Femur (tissue), 1 donor: ENCODE measurements at regions not wholly inside any gene's neighbourhood (a gene's known extent, or its start where the extent isn't known, plus 50 kb on each side); places are given as distances from the start of the nearest gene placed in this dataset.
"Not testable (repeated sequence)": the region's sequence is repeated elsewhere in the genome, so short reads cannot be mapped to it uniquely, and the experiment has no call there.

ENCODE experiments used
- DNase-seq: peaks from one replicate; pipeline ENCODE4 v3.0.0-alpha.2; 2017

DNA sequence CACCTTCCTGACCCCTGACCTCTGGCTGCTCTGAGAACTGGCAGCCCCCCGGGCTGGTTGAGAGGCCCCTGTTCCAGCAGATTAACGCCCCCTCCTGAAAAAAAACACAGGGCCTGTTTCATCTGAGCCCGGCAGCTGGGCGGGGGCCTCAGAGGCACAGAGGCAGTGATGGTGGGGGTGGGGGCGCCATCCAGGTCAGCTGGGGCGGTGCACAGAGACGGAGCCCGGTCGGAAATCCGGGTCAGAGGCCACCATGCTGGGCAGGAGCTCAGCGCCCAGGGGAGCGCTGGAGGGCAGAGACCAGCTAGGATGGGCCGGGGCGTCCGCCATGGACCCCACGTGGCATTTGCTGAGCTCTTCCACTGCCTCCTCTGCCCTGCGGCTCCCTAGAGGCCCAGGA, 68.0 kb downstream of the UNCX start:
- DNase-seq, result peak; percentile 9

DNA sequence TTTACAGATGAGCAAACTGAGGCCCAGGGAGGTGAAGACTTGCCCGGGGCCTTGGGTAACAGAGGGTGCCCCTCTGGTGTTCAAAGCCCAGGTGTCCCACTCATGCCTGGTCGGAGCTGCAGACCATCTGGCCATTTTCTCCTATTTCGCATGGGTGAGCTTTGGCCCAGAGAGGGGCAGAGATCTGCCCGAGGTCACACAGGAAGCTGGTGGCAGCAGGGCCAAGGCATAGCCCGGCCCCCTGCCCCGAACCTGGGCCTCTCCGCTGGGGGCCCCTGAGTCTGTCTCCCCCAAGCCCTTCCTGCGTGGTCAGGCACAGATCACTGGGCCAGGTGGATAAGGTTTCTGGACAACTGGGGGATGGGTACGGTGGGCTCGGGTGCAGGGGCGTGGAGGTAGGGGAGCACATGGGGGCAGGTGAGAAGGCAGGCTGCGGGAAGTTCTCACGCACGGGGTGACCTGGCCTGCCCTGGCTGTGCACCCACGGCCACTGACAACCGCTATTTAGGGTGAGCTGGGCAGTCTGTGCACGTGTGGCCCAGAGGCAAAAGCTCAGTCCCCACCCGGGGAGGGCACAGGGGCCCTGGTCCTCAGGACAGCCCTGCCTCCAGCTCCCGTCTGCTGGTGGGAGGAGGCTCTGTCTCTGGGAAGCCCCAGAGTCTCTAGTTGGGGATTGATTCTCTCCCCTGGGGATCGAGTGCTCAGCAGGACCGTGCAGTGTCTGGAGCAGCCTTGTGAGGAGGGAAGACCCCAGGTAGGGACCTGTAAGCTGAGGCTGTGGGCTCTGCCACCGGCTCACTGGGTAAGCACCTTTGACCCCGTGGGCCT, 68.6 kb downstream of the UNCX start:
- DNase-seq, result peak; percentile 12

DNA sequence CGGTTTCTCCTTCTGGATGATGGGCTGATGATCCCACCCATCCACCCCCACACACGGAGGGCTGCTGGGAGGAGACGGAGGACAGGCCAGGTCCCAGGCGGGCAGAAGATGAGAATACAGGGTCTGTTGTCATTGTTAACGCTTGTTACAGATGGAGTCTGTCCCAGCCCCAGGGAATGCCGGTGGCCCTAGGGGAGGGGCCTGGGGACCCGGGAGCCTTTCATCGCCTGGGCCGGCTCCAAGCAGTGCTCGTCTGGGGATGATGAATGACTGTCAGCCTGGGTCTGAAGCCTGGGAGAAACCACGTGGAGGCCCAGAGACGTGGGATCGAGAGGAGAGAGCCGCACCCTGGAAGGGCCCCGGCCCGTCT, 69.2 kb downstream of the UNCX start:
- no peak for DNase-seq

DNA sequence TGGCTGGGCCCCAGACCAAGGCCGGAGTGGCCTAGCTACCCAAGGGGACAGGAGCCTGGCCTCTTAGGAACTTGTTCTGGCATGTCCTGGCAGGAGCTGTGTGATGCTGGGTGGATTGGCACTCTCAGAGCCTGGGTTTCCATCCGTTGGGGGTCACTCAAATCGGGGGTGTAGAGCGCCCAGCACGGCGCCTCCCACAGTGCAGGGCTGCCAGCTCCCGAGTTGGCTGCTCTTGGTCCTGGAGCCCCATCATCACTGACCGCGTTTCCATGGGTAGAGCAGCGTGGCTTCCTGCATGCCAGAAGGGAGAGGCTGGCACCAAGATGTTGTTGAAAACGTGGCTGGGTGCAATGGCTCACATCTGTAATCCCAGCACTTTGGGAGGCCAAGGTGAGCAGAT, 70.3 kb downstream of the UNCX start:
- DNase-seq, result no peak

DNA sequence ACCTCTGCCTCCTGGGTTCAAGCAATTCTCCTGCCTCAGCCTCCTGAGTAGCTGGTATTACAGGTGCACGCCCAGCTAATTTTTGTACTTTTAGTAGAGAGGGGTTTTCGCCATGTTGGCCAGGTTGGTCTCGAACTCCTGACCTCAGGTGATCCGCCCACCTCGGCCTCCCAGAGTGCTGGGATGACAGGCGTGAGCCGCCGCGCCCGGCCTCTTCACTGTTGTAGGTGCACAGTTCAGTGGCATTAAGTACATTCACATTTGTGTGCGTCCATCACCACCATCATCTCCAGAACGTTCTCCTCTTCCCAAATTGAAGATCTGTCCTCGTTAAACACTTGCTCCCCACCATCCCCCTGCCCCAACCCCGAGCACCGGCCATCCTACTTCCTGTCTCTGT, 71.3 kb downstream of the UNCX start:
- not testable (repeated sequence) for DNase-seq

DNA sequence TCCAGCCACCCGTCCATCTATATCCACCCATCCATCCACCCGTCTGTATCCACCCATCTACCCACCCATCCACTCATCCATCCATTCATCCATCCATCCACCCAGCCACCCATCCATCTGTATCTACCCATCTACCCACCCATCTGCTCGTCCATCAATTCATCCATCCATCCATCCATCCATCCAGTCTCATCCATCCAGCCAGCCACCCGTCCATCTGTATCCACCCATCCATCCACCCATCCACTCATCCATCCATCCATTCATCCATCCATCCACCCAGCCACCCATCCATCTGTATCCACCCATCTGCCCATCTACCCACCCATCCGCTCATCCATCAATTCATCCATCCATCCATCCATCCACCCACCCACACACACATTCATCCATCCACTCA, 73.2 kb downstream of the UNCX start:
- no peak for DNase-seq

DNA sequence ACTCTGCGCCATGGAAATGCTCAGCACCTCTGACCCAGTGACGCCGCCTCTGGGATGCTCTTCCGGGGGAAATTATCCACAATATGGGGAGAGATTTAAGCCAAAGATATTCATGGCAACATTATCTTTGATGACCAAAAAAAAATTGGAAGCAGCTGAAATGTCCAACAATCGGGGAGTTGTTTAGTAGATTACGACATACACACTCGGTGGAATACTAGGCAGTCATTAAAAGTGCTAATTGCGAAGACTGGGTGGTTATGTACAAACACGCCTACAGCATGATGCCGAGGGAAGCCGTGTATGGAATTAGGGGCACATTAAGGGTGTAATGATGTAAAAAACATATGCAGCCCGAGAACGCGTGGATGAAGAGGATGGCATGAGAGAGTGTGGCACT, 75.2 kb downstream of the UNCX start:
- DNase-seq, result no peak

DNA sequence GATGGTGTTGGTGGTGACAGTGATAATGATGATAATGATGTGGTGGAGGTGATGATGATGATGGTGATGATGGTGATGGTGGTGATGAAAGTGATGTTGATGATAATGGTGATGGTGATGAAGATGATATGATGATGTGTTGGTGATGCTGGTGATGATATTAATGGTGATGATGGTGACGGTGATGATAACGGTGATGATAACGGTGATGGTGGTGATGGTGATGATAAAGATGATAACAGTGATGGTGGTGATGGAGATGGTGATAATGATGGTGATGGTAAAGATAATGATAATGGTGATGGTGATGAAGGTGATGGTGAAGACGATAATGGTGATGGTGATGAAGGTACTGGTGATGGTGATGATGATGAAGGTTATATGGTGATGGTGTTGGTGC, 76.6 kb downstream of the UNCX start:
- DNase-seq, result no peak

DNA sequence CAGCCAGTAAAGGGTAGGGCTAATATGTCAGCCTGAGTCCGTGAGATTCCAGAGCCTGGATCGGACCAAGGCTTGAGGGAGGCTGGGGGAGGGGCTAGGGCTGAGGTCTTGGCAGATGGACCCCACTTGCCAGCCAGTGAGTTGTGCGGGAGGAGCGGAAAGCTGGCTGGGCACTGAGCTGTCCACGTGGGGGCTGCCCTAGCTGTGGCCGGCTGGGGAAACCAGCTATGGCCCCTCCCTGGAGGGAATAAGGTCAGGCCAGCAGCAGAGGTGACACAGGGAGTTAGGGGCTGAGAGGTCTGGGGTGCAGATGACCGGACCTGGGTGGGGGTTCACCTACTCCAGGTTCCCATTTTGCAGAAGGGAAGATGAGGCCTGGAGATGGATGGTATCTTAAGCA, 77.3 kb downstream of the UNCX start:
- no peak for DNase-seq

DNA sequence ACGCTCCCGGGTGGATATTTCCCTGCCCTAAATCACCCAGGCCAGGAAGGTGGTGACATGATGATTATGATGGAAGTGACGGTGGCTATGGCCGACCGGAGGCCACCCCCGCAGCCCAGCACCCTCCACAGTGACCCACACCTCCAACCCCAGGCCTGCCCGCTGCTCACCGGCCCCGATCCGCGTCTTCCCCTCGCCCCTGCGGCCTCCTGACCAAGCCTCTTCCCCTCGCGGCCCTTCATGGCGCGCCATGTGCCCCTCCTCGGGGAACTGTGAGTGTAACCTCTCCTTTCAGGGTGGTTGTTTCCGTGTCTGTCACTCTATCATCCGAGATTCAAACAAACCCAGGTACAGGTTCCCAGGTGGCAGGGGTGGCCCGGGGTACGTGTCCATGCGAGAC, 78.3 kb downstream of the UNCX start:
- no peak for DNase-seq

DNA sequence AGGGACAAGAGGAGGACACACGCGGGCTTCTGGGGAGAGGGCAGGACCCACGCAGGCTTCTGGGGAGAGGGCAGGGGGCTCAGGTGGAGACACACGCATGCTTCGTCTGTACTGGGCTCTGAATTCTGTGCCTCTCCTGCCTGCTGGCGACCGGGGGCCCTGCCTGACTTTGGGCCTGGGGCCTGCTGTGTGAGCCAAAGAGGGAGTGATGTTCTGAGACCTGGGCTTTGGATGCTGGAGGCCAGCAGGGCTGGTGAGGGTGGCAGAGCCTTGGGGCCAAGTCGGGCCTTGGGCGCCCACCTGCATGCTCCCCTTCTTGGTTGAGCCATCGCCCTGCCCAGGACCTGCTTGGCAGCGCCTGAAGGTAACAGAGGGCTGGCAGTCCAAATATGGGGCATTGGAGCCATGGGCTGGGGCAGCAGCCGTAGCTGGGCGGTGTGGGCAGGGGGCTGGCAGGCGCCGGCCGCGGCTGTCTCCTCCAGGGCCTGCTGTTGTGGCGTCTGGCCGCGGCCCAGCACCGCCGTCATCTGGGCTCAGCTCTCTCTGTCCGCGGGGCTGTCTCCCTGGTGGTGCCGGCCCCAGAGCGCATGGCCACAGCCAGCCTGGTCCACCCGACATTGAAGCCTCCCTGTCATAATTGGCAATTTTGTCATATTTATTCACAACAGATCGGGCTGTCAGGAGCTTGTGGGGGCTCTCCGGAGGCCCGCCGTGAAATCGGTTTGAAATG, 78.9 kb downstream of the UNCX start:
- peak; percentile 43 for DNase-seq

DNA sequence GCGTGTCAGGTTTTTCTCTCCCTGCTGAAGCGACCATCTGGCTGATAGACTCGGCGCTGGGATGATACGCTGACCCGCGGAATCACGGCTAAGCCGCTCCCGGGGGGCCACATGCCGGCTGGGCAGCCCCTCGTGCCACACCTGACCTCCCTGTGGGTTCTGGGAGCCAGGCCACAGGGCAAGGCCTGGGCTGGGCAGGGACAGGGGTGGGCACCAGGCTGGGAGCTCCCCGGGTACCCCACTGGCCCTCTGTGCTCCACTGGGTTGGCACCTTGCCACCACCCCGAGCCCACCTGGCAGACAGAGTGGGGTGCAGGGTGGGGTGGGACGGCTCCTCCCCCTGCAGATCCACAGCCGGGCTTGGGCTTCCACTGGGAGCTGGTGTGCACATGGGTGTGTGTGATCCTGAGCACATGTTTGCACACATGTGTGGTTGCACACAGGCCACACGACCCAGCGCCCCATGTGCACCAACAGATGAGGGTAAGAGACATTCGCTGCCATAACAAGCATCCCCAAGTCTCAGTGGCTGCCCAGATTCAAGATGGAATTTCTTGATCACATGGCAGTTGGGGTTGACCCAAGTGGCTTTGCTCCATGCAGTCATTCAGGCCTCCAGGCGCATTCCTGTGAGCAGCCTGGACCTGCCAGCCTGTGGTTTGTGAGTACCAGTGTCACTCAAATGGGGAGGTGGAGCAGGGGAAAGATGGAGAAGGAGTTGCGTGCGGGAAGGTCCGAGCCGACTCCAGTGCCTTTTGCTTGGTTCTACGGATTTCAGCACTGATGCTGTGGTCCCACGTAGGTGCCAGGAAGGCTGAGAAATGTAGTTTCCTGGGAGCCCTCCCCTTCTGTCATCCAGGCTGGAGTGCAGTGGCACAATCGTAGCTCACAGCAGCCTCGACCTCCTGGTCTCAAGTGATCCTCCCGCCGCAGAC, 79.7 kb downstream of the UNCX start:
- no peak for DNase-seq

DNA sequence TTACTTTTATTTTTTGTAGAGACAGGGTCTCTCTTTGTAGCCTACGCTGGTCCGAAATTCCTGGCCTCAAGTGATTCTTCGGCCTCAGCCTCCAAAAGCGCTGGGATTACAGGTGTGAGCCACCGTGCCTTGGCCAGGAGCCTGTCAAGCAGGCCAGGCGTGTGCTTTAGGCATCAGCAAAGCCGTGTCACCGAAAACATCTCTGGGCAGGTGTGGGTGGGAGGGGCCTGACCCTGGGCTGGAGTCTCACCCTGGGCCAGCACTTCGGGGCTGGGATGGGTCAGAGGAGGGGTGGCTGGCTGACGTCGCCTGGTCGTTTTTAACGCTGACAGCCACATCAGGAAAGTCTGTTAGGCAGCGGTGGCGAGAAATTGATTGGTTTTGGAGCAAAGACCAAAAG, 80.9 kb downstream of the UNCX start:
- DNase-seq, result no peak

DNA sequence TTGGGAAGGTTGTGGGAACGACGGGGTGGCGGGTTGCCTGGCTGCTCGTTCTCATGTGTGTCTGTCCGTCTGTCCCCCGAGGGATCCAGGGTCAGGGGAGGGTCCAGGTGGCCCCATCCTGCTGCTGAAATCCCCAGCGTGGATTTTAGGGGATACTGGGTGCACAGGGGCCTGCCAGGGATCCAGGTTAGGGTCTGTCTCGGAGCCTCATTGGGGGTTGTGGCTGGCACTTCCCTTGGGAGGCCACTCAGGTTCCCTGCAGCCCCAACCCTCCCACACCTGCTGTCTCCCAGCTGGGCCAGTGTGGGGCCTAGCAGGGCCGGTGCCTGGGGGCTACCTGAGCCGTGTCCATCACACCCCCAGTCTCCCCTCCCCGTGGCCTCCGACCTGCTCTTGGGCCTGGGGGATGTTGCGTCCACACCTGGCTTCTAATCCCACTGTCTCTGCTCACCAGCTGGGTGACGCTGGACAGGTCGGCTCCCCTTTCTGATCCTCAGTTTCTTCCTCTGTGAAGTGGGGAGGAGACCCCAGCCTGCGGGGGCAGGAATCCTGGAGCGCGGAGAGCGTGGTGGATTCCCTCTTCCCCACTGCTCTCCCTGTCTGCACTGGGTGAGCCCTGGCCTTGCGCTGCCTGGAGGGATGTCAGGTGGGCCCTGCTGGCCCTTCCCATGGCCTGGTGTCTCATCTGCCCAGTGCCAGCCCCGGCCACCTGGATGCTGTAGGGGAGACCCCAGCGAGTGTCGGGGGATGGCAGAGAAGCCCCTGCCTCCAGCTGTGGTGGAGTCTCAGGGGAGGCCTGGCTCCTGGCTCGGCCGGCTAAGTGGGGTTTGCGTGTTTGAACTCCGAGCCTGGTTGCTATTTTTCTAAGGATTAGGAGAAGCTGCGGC, 81.6 kb downstream of the UNCX start:
- DNase-seq, result no peak

DNA sequence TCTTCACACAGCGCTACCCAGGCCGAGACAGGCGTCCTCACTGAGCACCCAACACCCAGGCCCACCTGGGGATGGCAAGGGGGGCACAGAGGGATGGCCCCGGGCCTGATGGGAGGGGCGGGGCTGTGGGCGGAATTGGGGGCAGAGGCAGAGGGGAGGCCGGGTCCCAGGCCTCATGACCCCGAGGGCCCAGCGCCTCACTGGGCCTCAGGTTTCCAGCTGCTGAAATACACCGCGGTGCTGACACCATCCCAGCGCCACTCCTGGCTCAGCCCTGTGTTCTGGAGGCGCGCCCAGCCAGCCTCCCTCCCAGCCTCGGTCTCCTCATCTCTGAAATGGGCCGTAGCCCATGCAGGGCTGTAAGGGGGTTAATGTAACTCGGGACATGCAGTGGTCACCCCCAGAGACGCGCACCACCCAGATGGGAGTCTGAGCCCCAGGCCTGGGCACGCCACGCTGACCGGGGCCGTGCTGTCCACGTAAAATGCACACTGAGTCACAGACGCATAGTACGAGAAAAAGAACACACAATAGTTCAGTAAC, 82.3 kb downstream of the UNCX start:
- no peak for DNase-seq

DNA sequence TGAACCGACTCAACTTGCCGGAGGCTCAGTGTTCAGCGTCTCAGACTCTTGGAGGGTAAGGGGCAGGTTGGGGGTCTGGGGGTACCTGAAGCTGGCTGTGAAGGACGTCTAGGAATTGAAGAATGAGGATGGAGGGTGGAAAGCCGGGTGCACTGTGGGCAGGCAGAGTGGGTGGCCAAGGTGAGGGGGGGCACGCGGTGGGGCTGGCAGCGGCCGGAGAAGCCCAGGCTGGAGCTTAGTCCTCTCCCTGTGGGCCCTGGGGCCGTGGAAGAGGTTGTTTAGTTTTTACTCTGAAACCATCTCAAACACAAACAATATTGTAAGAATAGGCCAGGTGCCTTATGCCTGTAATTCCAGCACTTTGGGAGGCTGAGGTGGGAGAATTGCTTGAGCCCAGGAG, 83.4 kb downstream of the UNCX start:
- no peak for DNase-seq

DNA sequence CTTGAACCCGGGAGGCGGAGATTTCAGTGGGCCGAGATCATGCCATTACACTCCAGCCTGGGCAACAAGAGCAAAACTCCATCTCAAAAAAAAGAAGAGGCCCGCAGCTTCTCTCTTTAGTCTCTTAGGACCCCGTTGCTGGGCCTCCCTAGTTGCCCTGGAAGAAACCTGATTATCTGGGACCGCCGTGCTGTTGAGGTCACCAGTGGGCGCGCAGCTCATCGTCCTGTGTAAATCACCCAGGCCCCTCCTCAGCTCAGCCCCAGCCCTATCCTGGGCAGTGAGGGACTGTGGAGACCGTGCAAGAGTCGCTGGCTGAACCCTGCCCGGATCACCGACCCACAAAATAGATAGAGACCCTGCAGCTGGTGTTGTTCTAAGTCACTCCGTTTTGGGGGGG, 85.0 kb downstream of the UNCX start:
- DNase-seq, result no peak

DNA sequence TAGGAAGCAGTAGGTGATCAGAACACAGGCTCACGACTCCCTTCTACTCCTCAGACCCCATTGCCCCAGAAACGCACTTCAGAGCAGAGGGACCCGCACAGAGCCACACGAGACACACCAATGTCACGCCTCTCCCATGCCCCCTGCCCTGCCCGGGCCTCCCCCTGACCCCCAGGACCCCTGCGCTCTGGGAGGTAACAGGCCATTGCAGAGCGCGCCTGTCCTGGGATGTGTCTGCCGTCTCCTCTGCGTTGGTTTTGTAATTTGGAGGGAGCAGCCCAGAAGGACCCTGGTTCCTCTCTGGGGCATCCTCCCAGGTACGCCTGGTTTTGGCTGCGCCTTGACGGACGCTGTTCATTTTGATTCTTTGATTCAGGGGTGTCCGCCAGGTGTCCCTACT, 85.4 kb downstream of the UNCX start:
- no peak for DNase-seq

DNA sequence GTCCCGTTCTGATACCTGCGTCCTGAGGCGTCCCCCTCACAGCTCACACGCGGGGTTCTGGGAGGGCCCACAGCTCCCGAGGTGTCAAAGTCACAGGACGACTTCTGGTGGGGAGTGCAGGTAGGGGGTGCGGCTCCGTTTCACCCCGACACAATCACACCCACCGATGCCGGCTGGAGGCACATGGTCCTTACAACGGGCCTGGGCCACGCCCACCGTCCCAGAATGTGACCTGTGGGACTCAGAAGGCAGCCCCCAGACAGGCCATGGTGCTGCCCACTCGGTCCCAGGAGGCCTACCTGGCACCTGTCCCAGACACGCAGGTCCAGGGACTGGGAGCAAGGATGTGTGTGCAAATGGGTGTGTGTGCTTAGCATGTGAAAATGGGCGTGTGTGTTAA, 86.0 kb downstream of the UNCX start:
- no peak for DNase-seq

DNA sequence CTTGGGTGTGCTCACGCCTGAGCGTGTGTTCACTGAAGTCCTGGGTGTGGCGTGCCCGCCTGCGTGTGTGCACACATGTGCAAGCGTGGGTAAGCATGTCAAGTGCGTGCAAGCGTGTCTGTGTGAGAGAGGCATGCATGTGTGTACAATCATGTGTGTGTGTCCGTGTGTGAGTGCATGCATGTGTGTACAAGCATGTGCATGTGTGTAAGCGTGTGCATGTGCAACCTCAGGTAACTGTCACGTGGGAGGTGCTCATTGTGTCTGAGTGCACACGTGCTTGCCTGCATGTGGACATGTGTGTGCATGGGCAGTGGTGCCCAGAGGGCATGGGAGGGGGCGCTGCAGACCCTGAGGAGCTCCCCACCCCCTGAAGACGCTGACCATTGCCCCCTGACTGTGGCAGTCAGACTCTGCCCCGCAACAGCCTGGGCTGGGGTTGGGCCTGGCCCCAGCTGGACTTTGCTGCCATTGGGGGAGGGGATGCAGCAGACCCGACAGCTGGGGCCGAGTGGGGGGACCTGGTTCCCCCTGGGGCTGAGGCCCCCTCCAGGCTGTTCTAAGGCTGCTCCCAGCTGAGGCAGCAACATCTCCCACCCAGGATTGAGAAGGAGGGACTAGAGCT, 88.1 kb downstream of the UNCX start:
- no peak for DNase-seq

DNA sequence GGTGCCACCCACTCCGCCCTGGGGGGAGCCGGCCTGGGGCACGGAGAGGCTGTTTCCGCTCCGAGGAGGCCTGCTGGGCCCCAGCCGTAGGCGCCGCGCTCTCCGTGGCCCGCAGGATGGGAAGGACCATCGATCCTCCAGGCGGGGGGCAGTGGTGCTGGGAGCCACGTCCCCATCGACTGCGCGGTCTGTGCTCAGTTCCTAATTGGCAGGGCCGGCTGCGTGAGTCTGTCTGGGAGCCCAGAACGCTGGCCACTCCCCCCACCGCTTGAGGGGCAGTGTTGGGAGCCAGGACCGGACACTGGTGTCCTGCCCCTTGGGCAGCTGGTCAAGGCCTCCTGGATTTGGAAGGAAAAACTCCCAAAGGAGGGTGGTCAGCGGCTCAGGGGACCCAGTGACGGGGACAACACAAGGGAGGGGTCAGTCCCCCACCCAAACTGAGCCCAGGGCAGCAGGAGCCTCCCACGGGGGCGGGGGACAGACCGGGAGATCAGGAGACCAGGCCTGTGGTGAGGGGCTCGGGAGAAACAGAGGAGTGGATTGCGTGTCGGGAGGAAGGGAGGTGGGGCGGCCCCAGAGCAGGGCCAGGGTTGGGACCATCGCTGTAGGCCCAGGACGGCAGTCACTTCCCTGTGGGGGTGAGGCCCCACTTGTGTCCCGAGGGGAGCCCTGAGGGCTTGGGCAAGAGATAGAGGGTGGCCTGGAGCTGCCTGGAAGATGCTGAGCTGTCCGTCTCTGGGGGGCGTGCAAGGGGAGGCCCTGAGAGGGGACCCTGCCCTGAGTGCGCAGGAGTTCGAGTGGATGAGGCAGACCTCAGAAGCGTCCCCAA, 89.0 kb downstream of the UNCX start:
- DNase-seq, result peak; percentile 75
